ENCODE measurements at regions not wholly inside any gene's neighbourhood (a gene's known extent, or its start where the extent isn't known, plus 50 kb on each side); places are given as distances from the start of the nearest gene placed in this dataset.

DNA sequence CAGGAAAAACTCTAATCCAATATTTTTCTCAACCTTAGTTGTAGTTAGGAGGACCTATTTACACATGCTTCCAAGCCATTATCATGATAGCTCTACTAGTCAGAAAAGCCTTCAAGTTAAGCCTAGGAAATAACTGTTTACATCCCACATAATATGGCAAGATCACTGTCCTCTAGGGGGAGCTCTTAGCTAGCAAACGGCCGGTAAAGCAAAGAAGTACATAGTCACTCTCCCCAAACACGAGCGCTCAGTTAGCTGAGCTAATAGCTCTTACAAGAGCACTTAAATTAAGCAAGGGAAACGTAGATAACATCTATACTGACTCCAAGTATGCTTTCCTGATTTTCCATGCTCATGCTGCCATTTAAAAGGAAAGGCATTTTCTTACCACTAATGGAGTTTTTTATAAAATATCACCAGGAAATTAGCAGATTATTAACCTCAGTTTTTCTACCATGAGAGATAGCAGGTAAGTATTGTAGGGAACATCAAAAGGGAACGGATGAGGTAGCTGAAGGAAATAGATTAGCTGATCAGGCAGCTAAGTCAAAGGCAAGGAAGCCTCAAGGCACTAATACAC, 100.6 kb upstream of the PABPC3 start:
- TF ChIP-seq, protein P1, sequence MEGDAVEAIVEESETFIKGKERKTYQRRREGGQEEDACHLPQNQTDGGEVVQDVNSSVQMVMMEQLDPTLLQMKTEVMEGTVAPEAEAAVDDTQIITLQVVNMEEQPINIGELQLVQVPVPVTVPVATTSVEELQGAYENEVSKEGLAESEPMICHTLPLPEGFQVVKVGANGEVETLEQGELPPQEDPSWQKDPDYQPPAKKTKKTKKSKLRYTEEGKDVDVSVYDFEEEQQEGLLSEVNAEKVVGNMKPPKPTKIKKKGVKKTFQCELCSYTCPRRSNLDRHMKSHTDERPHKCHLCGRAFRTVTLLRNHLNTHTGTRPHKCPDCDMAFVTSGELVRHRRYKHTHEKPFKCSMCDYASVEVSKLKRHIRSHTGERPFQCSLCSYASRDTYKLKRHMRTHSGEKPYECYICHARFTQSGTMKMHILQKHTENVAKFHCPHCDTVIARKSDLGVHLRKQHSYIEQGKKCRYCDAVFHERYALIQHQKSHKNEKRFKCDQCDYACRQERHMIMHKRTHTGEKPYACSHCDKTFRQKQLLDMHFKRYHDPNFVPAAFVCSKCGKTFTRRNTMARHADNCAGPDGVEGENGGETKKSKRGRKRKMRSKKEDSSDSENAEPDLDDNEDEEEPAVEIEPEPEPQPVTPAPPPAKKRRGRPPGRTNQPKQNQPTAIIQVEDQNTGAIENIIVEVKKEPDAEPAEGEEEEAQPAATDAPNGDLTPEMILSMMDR (conservative IDR thresholded peaks at IDR 0.05 in 1 of 2, IDR thresholded peaks at IDR 0.05 in 1 of 2; ENCODE audit: extremely low read depth in 1 of 2, insufficient read depth in 1 of 2, low read depth in 1 of 2, low read length in 2 of 2), result peak; percentile 83 to 86
- no peak for TF ChIP-seq EZH2 (IDR thresholded peaks at IDR 0.05; ENCODE audit: borderline replicate concordance, low read length)

Measured in mammary epithelial cell (primary cell).